ENCODE measurements at regions not wholly inside any gene's neighbourhood (a gene's known extent, or its start where the extent isn't known, plus 50 kb on each side); places are given as distances from the start of the nearest gene placed in this dataset.
A peak's percentile ranks its signal among the peaks of the same experiment; 100 is the strongest.

DNA sequence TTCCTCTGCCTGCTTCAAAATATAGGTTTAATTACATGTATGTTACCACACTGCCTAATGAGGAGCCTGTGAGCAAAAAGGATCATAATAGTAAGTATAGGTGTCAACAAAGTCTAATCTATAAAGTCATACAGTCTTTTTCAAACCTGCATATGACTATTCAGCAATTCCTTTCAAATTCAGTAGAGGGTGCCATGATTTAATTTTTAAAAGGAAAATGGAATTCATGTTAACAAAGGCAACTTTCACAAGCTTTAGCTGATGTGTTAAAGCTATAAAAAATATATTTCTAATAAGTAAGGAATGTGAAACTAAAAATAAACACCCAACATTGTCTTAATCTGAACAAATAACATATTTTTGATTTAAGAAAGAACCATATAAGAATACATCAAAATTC, 52.1 kb downstream of the MPP7 start:
- H3K9me3 ChIP-seq = no peaks in the 10 kb centered on the region
- no peaks in the 10 kb centered on the region for H3K27me3 ChIP-seq
- intact Hi-C loops (cut with DNase I; ENCODE audit: low total_unique reads) = loop anchor here (5.0 kb wide), 1 partner anchor 52 kb away; the partner anchor contains the start of gene MPP7
- peaks cover 0 to 78% (median 28%) of the 10 kb centered on the region in 4 donors for H3K4me1 ChIP-seq
- no peaks in the 10 kb centered on the region for H3K36me3 ChIP-seq
- H3K27ac ChIP-seq = peak overlapping the region; percentile 36 to 67
- TF ChIP-seq, protein P1, sequence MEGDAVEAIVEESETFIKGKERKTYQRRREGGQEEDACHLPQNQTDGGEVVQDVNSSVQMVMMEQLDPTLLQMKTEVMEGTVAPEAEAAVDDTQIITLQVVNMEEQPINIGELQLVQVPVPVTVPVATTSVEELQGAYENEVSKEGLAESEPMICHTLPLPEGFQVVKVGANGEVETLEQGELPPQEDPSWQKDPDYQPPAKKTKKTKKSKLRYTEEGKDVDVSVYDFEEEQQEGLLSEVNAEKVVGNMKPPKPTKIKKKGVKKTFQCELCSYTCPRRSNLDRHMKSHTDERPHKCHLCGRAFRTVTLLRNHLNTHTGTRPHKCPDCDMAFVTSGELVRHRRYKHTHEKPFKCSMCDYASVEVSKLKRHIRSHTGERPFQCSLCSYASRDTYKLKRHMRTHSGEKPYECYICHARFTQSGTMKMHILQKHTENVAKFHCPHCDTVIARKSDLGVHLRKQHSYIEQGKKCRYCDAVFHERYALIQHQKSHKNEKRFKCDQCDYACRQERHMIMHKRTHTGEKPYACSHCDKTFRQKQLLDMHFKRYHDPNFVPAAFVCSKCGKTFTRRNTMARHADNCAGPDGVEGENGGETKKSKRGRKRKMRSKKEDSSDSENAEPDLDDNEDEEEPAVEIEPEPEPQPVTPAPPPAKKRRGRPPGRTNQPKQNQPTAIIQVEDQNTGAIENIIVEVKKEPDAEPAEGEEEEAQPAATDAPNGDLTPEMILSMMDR (IDR thresholded peaks at IDR 0.05) = peak; percentile 63 to 70
- no peak overlapping the region for H3K4me3 ChIP-seq
- DNase-seq = no peak

DNA sequence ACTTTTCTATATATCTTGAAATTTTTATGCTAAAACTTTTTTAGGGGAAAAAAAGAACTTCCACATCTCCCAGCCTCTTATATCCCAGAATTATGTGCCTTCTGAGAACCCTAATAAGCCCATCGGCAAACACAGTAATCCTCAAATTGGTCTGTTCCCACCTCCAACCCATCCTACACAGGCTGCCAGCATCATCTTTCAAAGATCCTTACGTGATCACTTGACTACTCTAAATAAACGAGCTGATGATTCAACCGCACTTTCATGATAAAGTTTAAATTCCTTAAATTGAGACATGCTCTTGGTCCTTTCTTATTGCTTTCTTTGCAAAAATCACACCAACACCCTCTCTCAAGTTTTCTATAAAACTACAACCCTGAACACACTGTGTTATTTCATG, 52.5 kb downstream of the MPP7 start:
- no peak overlapping the region for H3K4me3 ChIP-seq
- H3K27me3 ChIP-seq = no peaks in the 10 kb centered on the region
- TF ChIP-seq, protein P1 (IDR thresholded peaks at IDR 0.05) = no peak
- no peaks in the 10 kb centered on the region for H3K9me3 ChIP-seq
- peaks cover 0 to 78% (median 28%) of the 10 kb centered on the region in 4 donors for H3K4me1 ChIP-seq
- DNase-seq = no peak
- intact Hi-C loops (cut with DNase I; ENCODE audit: low total_unique reads) = loop anchor here (5.0 kb wide), 1 partner anchor 52 kb away; the partner anchor contains the start of gene MPP7
- peak overlapping the region; percentile 36 to 67 for H3K27ac ChIP-seq
- H3K36me3 ChIP-seq = no peaks in the 10 kb centered on the region

DNA sequence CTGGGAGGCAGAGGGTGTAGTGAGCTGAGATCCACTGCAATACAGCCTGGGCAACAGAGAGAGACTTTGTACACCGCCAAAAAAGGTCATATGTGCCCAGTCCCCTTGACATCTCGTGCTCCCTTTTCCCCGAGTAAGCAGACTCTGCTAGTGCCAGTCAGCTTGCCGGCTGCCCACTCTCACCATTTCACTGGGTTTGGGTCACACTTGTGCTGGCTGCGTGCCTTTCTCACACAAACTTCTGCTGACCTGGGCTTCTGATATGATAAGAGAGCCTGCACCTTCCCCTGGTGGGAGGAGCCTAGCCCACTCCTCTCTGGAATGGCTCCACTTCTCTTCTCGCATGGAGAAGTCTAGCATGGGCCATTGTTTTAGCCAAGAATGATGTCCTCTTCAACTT, 53.4 kb downstream of the MPP7 start:
- H3K27ac ChIP-seq = peak overlapping the region; percentile 42 to 67
- no peaks in the 10 kb centered on the region for H3K9me3 ChIP-seq
- H3K4me1 ChIP-seq = peaks cover 0 to 69% (median 28%) of the 10 kb centered on the region in 4 donors
- no peak for DNase-seq
- H3K36me3 ChIP-seq = no peaks in the 10 kb centered on the region
- intact Hi-C loops (cut with DNase I; ENCODE audit: low total_unique reads) = loop anchor here (10.0 kb wide), 2 partner anchors 695 to 805 kb away; no protein-coding TSS in a partner anchor
- no peaks in the 10 kb centered on the region for H3K27me3 ChIP-seq
- TF ChIP-seq, protein P1 (IDR thresholded peaks at IDR 0.05) = no peak
- no peak overlapping the region for H3K4me3 ChIP-seq

DNA sequence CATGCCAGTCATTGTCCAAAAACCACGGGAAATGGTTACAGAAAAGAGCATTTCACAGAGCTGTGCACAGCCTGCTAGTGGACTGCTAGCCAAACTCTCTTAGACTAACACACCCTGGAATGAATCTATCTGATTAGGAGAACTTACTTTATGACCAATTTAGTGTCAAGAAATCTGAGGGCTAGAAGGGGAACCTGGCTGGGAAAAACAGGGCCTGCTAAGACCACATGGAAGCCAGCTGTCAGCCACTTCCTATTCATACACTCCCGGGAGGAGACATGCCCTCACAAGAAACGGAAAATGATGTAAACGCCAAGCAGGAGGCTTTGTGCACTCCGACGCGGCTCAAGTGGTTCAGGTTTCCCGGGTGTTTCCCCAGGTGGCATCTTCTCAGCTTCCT, 54.8 kb downstream of the MPP7 start:
- DNase-seq = no peak
- intact Hi-C loops (cut with DNase I; ENCODE audit: low total_unique reads) = loop anchor here (10.0 kb wide), 2 partner anchors 693 to 803 kb away; no protein-coding TSS in a partner anchor
- peak overlapping the region; percentile 25 to 67 for H3K27ac ChIP-seq

DNA sequence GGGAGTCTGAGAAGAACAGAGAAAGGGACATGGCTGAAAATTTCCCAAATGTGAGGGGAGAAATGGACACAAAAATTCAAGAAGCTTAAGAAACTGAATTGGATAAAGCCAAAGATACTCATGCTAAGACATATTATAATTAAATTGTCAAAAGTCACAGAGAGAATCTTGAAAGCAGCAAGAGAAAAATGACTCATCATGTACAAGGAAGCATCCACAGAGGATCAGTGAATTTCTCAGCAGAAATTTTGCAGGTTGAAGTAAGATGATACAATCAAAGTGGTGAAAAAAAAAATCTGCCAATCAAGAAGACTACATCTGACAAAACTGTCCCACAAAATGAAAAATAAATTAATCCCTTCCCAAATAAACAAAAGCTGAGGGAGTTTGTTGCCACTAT, 56.8 kb downstream of the MPP7 start:
- no peak overlapping the region for H3K4me3 ChIP-seq
- no peaks in the 10 kb centered on the region for H3K27me3 ChIP-seq
- no peak overlapping the region for H3K27ac ChIP-seq
- no peak for DNase-seq
- TF ChIP-seq, protein P1 (IDR thresholded peaks at IDR 0.05) = no peak
- peaks cover 0 to 59% (median 16%) of the 10 kb centered on the region in 4 donors for H3K4me1 ChIP-seq
- no peaks in the 10 kb centered on the region for H3K9me3 ChIP-seq
- no peaks in the 10 kb centered on the region for H3K36me3 ChIP-seq
- intact Hi-C loops (cut with DNase I; ENCODE audit: low total_unique reads) = loop anchor here (10.0 kb wide), 2 partner anchors 691 to 801 kb away; no protein-coding TSS in a partner anchor

More for the DNA sequence above, 54.8 kb downstream of the MPP7 start:
- H3K36me3 ChIP-seq = no peaks in the 10 kb centered on the region
- peaks cover 0 to 64% (median 23%) of the 10 kb centered on the region in 4 donors for H3K4me1 ChIP-seq
- no peaks in the 10 kb centered on the region for H3K27me3 ChIP-seq
- no peak overlapping the region for H3K4me3 ChIP-seq
- TF ChIP-seq, protein P1 (IDR thresholded peaks at IDR 0.05) = no peak
- no peaks in the 10 kb centered on the region for H3K9me3 ChIP-seq
